HL-60 (cell line): ENCODE measurements at regions not wholly inside any gene's neighbourhood (a gene's known extent, or its start where the extent isn't known, plus 50 kb on each side); places are given as distances from the start of the nearest gene placed in this dataset.

Source experiments
- DNase-seq, 2 experiments: peaks; one replicate each; pipeline ENCODE4 v3.0.0-alpha.2; 2010 to 2020; ENCODE audit warnings: low read depth in 1 of 2, low spot score in 1 of 2
- H3K27ac ChIP-seq: fragments of 250-450 bp; sonication (Bioruptor Pico); replicated peaks from 2 replicates; pipeline ENCODE4 v1.5.1; 2020; ENCODE audit warnings: mild to moderate bottlenecking, moderate library complexity
- H3K27me3 ChIP-seq: fragments of 250-450 bp; sonication (Bioruptor Pico); 2 replicates; pipeline ENCODE4 v1.5.1; 2021; ENCODE audit warnings: mild to moderate bottlenecking, moderate library complexity; ENCODE audit not compliant: insufficient read depth, poor library complexity, severe bottlenecking
- H3K4me3 ChIP-seq: replicated peaks from 2 replicates; pipeline ENCODE4 v1.5.1; 2011; ENCODE audit warnings: mild to moderate bottlenecking, control low read depth, low read length; ENCODE audit not compliant: insufficient read depth
- GABPA ChIP-seq: IDR thresholded peaks from 2 replicates; pipeline ENCODE4 v1.6.1; 2012; ENCODE audit warnings: low read depth
- POLR2AphosphoS5 ChIP-seq: IDR thresholded peaks from 2 replicates; pipeline ENCODE4 v1.6.1; 2012; ENCODE audit warnings: low read depth
- REST ChIP-seq: IDR thresholded peaks from 2 replicates; pipeline ENCODE4 v1.6.1; 2012; ENCODE audit warnings: low read depth; ENCODE audit not compliant: insufficient replicate concordance
- SPI1 ChIP-seq: IDR thresholded peaks from 2 replicates; pipeline ENCODE4 v1.6.1; 2012; ENCODE audit warnings: low read depth, mild to moderate bottlenecking, borderline replicate concordance
- TF ChIP-seq, protein P1 (sequence below): IDR thresholded peaks from one replicate; pipeline ENCODE4 v1.5.1; 2011; ENCODE audit warnings: low read length, control low read depth, inconsistent platforms; ENCODE audit not compliant: insufficient read depth

- no peak for TF ChIP-seq REST
- no peak for TF ChIP-seq SPI1
- TF ChIP-seq, protein P1, sequence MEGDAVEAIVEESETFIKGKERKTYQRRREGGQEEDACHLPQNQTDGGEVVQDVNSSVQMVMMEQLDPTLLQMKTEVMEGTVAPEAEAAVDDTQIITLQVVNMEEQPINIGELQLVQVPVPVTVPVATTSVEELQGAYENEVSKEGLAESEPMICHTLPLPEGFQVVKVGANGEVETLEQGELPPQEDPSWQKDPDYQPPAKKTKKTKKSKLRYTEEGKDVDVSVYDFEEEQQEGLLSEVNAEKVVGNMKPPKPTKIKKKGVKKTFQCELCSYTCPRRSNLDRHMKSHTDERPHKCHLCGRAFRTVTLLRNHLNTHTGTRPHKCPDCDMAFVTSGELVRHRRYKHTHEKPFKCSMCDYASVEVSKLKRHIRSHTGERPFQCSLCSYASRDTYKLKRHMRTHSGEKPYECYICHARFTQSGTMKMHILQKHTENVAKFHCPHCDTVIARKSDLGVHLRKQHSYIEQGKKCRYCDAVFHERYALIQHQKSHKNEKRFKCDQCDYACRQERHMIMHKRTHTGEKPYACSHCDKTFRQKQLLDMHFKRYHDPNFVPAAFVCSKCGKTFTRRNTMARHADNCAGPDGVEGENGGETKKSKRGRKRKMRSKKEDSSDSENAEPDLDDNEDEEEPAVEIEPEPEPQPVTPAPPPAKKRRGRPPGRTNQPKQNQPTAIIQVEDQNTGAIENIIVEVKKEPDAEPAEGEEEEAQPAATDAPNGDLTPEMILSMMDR: no peak
- TF ChIP-seq POLR2AphosphoS5: no peak
- TF ChIP-seq GABPA: no peak
- DNase-seq: no peak
- H3K27me3 ChIP-seq: no peaks in the 10 kb centered on the region
- no peak overlapping the region for H3K27ac ChIP-seq
- no peak overlapping the region for H3K4me3 ChIP-seq
Observed at GRCh38 chr11:105215528-105215927, 76.0 kb upstream of the CARD18 start.

DNA sequence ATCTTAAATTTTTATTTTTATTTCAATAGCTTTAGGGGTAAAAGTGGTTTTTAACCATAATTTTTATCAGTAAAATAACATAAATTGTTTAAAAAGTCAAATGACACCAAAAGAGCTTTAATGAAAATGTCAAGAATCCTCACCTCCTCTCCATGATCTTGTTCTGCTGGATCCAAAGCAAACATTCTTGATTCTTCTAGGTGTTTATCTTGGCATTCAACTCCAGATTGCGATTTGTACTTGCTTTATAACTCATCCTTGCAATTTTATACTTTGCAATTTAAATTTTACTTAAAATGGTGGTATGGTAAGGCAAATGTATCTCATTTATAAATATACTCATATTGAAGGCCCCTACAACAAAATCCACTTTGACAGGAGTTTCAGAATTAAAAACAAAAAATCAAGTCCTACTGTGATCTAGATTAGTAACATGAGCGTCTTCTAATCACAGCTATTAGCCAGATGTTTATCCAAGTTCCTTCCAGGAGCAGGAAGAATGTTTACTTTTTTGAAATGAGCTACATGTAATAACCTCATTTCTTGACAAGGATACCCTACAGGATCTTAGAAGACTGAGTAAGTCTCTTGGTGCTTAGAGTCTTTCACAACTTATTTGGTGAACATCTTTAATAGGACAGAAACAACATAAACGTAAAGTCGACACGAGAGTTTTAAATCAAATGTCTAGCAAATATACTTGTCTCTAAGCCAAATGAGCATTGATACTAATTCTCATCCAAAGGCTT lies 72.4 kb upstream of the CARD18 start:
- Histone ChIP-seq H3K27ac (no peak overlapping the region), H3K27me3 (no peaks in the 10 kb centered on the region), H3K4me3 (no peak overlapping the region)
- TF ChIP-seq, protein P1: no peak
- TF ChIP-seq REST (no peak), POLR2AphosphoS5 (no peak), SPI1 (no peak), GABPA (no peak)
- no peak for DNase-seq

GRCh38 chr11:105208019-105208418 lies 68.5 kb upstream of the CARD18 start:
- TF ChIP-seq SPI1: no peak
- TF ChIP-seq, protein P1: no peak
- TF ChIP-seq POLR2AphosphoS5: no peak
- no peak for TF ChIP-seq GABPA
- no peak for TF ChIP-seq REST
- H3K27ac ChIP-seq: no peak overlapping the region
- H3K27me3 ChIP-seq: no peaks in the 10 kb centered on the region
- H3K4me3 ChIP-seq: no peak overlapping the region
- no peak for DNase-seq
